Ovary (tissue), 3 donors: ENCODE measurements at regions not wholly inside any gene's neighbourhood (a gene's known extent, or its start where the extent isn't known, plus 50 kb on each side); places are given as distances from the start of the nearest gene placed in this dataset.

ENCODE experiments used
- CTCF ChIP-seq, 3 donors: fragments of 450-650 bp in 2 of 3; fragments of 200-600 bp in 1 of 3; IDR thresholded peaks; one replicate each; pipeline versions ENCODE4 v1.5.1 to v1.8.0; 2016 to 2022; ENCODE audit warnings: antibody characterized with exemption in 3 of 3, mild to moderate bottlenecking in 1 of 3
- POLR2A ChIP-seq: fragments of 450-650 bp; IDR thresholded peaks from one replicate; pipeline ENCODE4 v1.6.1; 2017; ENCODE audit warnings: antibody characterized with exemption, mild to moderate bottlenecking, moderate library complexity
- donor health status: DM: no; HTN: no; CAD: no.

GRCh38 chr7:3234851-3235250, 66.2 kb upstream of the SDK1 start:
- TF ChIP-seq POLR2A (no peak), CTCF (IDR thresholded peaks at IDR 0.05) (no peak)
